GM12878 (cell line): ENCODE measurements at regions not wholly inside any gene's neighbourhood (a gene's known extent, or its start where the extent isn't known, plus 50 kb on each side); places are given as distances from the start of the nearest gene placed in this dataset.

Experiments used
- ATAC-seq: fragments of 200-7000 bp; cut with Tn5 transposase; 3 replicates; pipeline ENCODE4 v1.9.1; 2020; ENCODE audit warnings: mild to moderate bottlenecking, moderate library complexity
- BruUV-seq: library from RNA; stranded (reverse); fragments of 400-500 nt; replicated peaks from 2 replicates; lab custom pipeline; 2021; lab: Mats Ljungman, UMichigan
- CTCF ChIA-PET: fragments of 300-600 bp; sonication (Branson Sonifier 250); formaldehyde crosslinking; extraction: SDS; loops from one replicate; lab custom pipeline; 2021; ENCODE audit warnings: inconsistent platforms; lab: Yijun Ruan, JAX
- POLR2A ChIA-PET: fragments of 350-600 bp; formaldehyde crosslinking; extraction: SDS; loops from one replicate; lab custom pipeline; 2021; ENCODE audit warnings: inconsistent platforms; lab: Charles Lee
- RAD21 ChIA-PET: fragments of 300-600 bp; sonication (Branson Sonifier 250); formaldehyde crosslinking; loops from one replicate; lab custom pipeline; 2023; ENCODE audit warnings: antibody characterized with exemption; ENCODE audit not compliant: unreplicated experiment; lab: Charles Lee
- SMC1A ChIA-PET: fragments of 300-600 bp; sonication (Branson Sonifier 250); formaldehyde crosslinking; loops from one replicate; lab custom pipeline; 2023; ENCODE audit not compliant: unreplicated experiment, uncharacterized antibody; lab: Charles Lee
- DNase-seq: peaks from one replicate; pipeline ENCODE4 v3.0.0-alpha.2; 2011; ENCODE audit warnings: low read depth, low spot score
- FAIRE-seq: peaks from 3 replicates; lab custom pipeline; 2011; peaks lifted over from hg19 to GRCh38; lab: Jason Lieb, UNC
- H2AFZ ChIP-seq: 2 replicates; pipeline ENCODE4 v1.6.0; 2011; ENCODE audit warnings: low read depth, low read length, control low read depth; ENCODE audit not compliant: control insufficient read depth
- H3K27ac ChIP-seq: 2 replicates; pipeline ENCODE4 v1.5.1; 2011; ENCODE audit warnings: control low read depth; ENCODE audit not compliant: control insufficient read depth, insufficient read depth
- H3K27me3 ChIP-seq, 2 experiments: replicated peaks in 1 of 2; 2 replicates each; pipeline versions ENCODE4 v1.6.0 to v1.6.1; 2011; ENCODE audit warnings: low read length in 1 of 2; ENCODE audit not compliant: control insufficient read depth in 2 of 2, insufficient read depth in 2 of 2
- H3K36me3 ChIP-seq, 2 experiments: 2 replicates each; pipeline ENCODE4 v1.5.1; 2011; ENCODE audit warnings: low read length in 1 of 2; ENCODE audit not compliant: control insufficient read depth in 2 of 2, insufficient read depth in 2 of 2
- H3K4me1 ChIP-seq: 2 replicates; pipeline ENCODE4 v1.6.1; 2011; ENCODE audit warnings: mild to moderate bottlenecking, low read length, moderate library complexity, mixed read lengths; ENCODE audit not compliant: control insufficient read depth, insufficient read depth
- H3K4me2 ChIP-seq: 2 replicates; pipeline ENCODE4 v1.6.0; 2011; ENCODE audit warnings: control low read depth; ENCODE audit not compliant: control insufficient read depth, insufficient read depth
- H3K4me3 ChIP-seq: fragments of 200-600 bp; sonication (generic); 2 replicates; pipeline ENCODE4 v1.5.1; 2016
- H3K79me2 ChIP-seq: 2 replicates; pipeline ENCODE4 v1.6.0; 2011; ENCODE audit warnings: low read length; ENCODE audit not compliant: control insufficient read depth, insufficient read depth
- H3K9ac ChIP-seq: 2 replicates; pipeline ENCODE4 v1.8.0; 2011; ENCODE audit warnings: low read length, control low read depth, mixed read lengths; ENCODE audit not compliant: control insufficient read depth, insufficient read depth
- H3K9me3 ChIP-seq: replicated peaks from 3 replicates; pipeline ENCODE4 v1.5.1; 2011; ENCODE audit warnings: mild to moderate bottlenecking, low read length; ENCODE audit not compliant: control insufficient read depth, insufficient read depth
- H4K20me1 ChIP-seq: 2 replicates; pipeline ENCODE4 v1.6.0; 2011; ENCODE audit not compliant: control insufficient read depth, insufficient read depth
- BCLAF1 ChIP-seq: fragments of 450-650 bp; IDR thresholded peaks from 2 replicates; pipeline ENCODE4 v1.6.1; 2017; ENCODE audit warnings: antibody characterized with exemption, mild to moderate bottlenecking, moderate library complexity
- FOXM1 ChIP-seq: IDR thresholded peaks from 2 replicates; pipeline ENCODE4 v1.6.1; 2012; ENCODE audit warnings: low read depth, mild to moderate bottlenecking, inconsistent platforms, low read length, moderate library complexity
- IRF4 ChIP-seq: IDR thresholded peaks from 2 replicates; pipeline ENCODE4 v1.6.1; 2011; ENCODE audit warnings: low read depth, low read length
- NFIC ChIP-seq: IDR thresholded peaks from 2 replicates; pipeline ENCODE4 v1.6.1; 2012; ENCODE audit warnings: low read depth, mild to moderate bottlenecking, inconsistent platforms, low read length, moderate library complexity
- NR2F1 ChIP-seq: fragments of 450-650 bp; conservative IDR thresholded peaks from 2 replicates; pipeline ENCODE4 v1.6.1; 2017; ENCODE audit warnings: mild to moderate bottlenecking
- POLR2A ChIP-seq: IDR thresholded peaks from 2 replicates; pipeline ENCODE4 v1.6.1; 2011; ENCODE audit warnings: low read depth, mild to moderate bottlenecking, low read length
- RCOR1 ChIP-seq: conservative IDR thresholded peaks from 2 replicates; pipeline ENCODE4 v1.6.1; 2012; ENCODE audit warnings: low read depth, low read length, improper control_type of control experiment
- SMC3 ChIP-seq: IDR thresholded peaks from 2 replicates; pipeline ENCODE4 v1.6.1; 2011; ENCODE audit warnings: low read length, improper control_type of control experiment, borderline replicate concordance
- YY1 ChIP-seq: IDR thresholded peaks from 2 replicates; pipeline ENCODE4 v1.6.1; 2011; ENCODE audit warnings: low read depth, mild to moderate bottlenecking, low read length
- ZNF384 ChIP-seq: IDR thresholded peaks from 2 replicates; pipeline ENCODE4 v1.6.1; 2012; ENCODE audit warnings: low read depth, mild to moderate bottlenecking, low read length, improper control_type of control experiment, borderline replicate concordance
- WGBS: methylation state at CpG from one replicate; pipeline ENCODE4 v1.1.6; 2016; ENCODE audit warnings: low lambda C conversion rate; ENCODE audit not compliant: insufficient replicate concordance, insufficient coverage; ENCODE audit errors: missing lambda C conversion rate; 5-methylcytosine and 5-hydroxymethylcytosine counted together
- in situ Hi-C: fragments of 300-500 bp; cut with MboI; formaldehyde crosslinking; loops from 9 replicates; pipeline ENCODE4 v1.14.3; 2018; ENCODE audit warnings: mixed read lengths
- intact Hi-C: fragments of 100-400 bp; cut with micrococcal nuclease; formaldehyde crosslinking; loops from one replicate; pipeline ENCODE4 v1.14.2; 2022; ENCODE audit not compliant: unreplicated experiment
- TF ChIP-seq, protein P1 (sequence below): fragments of 450-650 bp; conservative IDR thresholded peaks from 2 replicates; pipeline ENCODE4 v1.6.1; 2017; ENCODE audit warnings: mild to moderate bottlenecking, moderate library complexity
- TF ChIP-seq, protein P2 (sequence below): fragments of 450-650 bp; IDR thresholded peaks from 2 replicates; pipeline ENCODE4 v1.6.1; 2017; ENCODE audit warnings: mild to moderate bottlenecking, low read depth, inconsistent platforms; ENCODE audit not compliant: poor library complexity, severe bottlenecking

DNA sequence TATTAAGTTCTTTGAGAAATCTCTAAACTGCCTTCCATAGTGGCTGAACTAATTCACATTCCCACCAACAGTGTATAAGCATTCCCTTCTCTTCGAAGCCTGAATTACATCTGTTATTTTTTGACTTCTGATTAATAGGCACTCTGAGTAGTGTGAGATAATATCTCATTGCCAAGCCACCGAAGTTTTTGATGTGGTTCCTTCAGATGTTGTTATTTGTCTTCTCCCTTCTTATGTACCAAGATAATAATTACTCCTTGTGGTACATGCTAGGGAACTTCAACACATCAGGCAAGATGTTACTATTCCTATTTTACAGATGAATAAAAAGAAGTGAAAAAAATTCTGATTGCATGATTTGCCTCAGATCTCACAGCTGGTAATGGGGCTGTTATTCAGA, 70.9 kb downstream of the KCTD12 start:
- ChIA-PET POLR2A (no interaction called here), RAD21 (no interaction called here), CTCF (interaction anchor here (1.2 kb wide), 1 partner anchor 81 kb away, joined by 4 read pairs; no protein-coding TSS in a partner anchor), SMC1A (no interaction called here)
- Histone ChIP-seq H3K27ac (no peak overlapping the region), H3K4me2 (no peak overlapping the region), H4K20me1 (no peaks in the 10 kb centered on the region), H3K9ac (no peak overlapping the region), H3K36me3 (no peaks in the 10 kb centered on the region), H2AFZ (no peak overlapping the region), H3K79me2 (no peaks in the 10 kb centered on the region), H3K9me3 (no peaks in the 10 kb centered on the region), H3K27me3 (no peaks in the 10 kb centered on the region), H3K4me3 (no peak overlapping the region), H3K4me1 (no peaks in the 10 kb centered on the region)
- no TSS peak for BruUV-seq
- intact Hi-C loops, result no loop called here
- in situ Hi-C loops, result no loop called here
- TF ChIP-seq SMC3, result no peak
- no peak for TF ChIP-seq ZNF384
- TF ChIP-seq, protein P1, sequence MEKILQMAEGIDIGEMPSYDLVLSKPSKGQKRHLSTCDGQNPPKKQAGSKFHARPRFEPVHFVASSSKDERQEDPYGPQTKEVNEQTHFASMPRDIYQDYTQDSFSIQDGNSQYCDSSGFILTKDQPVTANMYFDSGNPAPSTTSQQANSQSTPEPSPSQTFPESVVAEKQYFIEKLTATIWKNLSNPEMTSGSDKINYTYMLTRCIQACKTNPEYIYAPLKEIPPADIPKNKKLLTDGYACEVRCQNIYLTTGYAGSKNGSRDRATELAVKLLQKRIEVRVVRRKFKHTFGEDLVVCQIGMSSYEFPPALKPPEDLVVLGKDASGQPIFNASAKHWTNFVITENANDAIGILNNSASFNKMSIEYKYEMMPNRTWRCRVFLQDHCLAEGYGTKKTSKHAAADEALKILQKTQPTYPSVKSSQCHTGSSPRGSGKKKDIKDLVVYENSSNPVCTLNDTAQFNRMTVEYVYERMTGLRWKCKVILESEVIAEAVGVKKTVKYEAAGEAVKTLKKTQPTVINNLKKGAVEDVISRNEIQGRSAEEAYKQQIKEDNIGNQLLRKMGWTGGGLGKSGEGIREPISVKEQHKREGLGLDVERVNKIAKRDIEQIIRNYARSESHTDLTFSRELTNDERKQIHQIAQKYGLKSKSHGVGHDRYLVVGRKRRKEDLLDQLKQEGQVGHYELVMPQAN, result no peak
- no peak for DNase-seq
- 3% methylated on average over 2 of the region's 2 CpGs for WGBS
- ATAC-seq, result no peak
- FAIRE-seq, result no peak

GRCh38 chr13:76813891-76814290, 72.3 kb downstream of the KCTD12 start:
- RAD21 ChIA-PET, result no interaction called here
- Histone ChIP-seq H3K4me1 (no peaks in the 10 kb centered on the region), H3K4me2 (no peak overlapping the region), H3K27me3 (no peaks in the 10 kb centered on the region), H3K27ac (no peak overlapping the region), H2AFZ (no peak overlapping the region), H3K79me2 (no peaks in the 10 kb centered on the region), H3K4me3 (no peak overlapping the region), H3K36me3 (no peaks in the 10 kb centered on the region), H3K9ac (no peak overlapping the region), H4K20me1 (no peaks in the 10 kb centered on the region), H3K9me3 (no peaks in the 10 kb centered on the region)
- BruUV-seq, result no TSS peak
- CTCF ChIA-PET, result no interaction called here
- in situ Hi-C loops (no loop called here), intact Hi-C loops (no loop called here)
- ATAC-seq, result no peak
- no peak for DNase-seq
- SMC1A ChIA-PET, result interaction anchor here (0.8 kb wide), 1 partner anchor 11 kb away, joined by 3 read pairs; no protein-coding TSS in a partner anchor
- FAIRE-seq, result no peak
- POLR2A ChIA-PET, result no interaction called here
- TF ChIP-seq IRF4 (no peak), FOXM1 (no peak), POLR2A (no peak), NFIC (no peak), RCOR1 (no peak), NR2F1 (no peak), BCLAF1 (no peak), YY1 (no peak)
- TF ChIP-seq, protein P2, sequence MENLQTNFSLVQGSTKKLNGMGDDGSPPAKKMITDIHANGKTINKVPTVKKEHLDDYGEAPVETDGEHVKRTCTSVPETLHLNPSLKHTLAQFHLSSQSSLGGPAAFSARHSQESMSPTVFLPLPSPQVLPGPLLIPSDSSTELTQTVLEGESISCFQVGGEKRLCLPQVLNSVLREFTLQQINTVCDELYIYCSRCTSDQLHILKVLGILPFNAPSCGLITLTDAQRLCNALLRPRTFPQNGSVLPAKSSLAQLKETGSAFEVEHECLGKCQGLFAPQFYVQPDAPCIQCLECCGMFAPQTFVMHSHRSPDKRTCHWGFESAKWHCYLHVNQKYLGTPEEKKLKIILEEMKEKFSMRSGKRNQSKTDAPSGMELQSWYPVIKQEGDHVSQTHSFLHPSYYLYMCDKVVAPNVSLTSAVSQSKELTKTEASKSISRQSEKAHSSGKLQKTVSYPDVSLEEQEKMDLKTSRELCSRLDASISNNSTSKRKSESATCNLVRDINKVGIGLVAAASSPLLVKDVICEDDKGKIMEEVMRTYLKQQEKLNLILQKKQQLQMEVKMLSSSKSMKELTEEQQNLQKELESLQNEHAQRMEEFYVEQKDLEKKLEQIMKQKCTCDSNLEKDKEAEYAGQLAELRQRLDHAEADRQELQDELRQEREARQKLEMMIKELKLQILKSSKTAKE, result no peak
